ENCODE measurements at regions not wholly inside any gene's neighbourhood (a gene's known extent, or its start where the extent isn't known, plus 50 kb on each side); places are given as distances from the start of the nearest gene placed in this dataset.

DNA sequence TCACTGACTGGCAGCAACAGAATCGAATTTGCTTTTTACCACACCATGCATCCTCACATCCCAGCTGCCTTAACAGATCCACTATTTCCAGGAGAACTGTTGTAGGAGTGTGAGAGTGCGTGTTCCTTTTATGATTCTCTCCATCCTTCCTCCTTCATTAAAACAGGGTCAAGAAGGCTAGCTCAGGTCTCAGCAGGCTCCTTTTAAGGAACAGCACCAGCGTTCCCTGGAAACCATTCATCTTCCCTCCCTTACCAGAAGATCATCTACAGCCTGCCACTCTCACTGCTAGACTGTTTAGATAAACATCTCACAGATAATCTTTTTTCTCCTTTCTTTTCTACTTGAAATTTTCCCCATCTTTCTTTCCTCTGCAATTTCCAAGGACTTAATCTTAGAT, 1531.9 kb upstream of the CDH8 start:
- TF ChIP-seq, protein P1, sequence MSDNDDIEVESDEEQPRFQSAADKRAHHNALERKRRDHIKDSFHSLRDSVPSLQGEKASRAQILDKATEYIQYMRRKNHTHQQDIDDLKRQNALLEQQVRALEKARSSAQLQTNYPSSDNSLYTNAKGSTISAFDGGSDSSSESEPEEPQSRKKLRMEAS (IDR thresholded peaks at IDR 0.05; ENCODE audit: low read depth, low read length): no peak
- TF ChIP-seq MYC (IDR thresholded peaks at IDR 0.05; ENCODE audit: low read depth, low read length) (no peak), POLR2A (IDR thresholded peaks at IDR 0.05; ENCODE audit: extremely low read depth, insufficient read length) (no peak)
- TF ChIP-seq, protein P2, sequence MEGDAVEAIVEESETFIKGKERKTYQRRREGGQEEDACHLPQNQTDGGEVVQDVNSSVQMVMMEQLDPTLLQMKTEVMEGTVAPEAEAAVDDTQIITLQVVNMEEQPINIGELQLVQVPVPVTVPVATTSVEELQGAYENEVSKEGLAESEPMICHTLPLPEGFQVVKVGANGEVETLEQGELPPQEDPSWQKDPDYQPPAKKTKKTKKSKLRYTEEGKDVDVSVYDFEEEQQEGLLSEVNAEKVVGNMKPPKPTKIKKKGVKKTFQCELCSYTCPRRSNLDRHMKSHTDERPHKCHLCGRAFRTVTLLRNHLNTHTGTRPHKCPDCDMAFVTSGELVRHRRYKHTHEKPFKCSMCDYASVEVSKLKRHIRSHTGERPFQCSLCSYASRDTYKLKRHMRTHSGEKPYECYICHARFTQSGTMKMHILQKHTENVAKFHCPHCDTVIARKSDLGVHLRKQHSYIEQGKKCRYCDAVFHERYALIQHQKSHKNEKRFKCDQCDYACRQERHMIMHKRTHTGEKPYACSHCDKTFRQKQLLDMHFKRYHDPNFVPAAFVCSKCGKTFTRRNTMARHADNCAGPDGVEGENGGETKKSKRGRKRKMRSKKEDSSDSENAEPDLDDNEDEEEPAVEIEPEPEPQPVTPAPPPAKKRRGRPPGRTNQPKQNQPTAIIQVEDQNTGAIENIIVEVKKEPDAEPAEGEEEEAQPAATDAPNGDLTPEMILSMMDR (IDR thresholded peaks at IDR 0.05; ENCODE audit: low read depth, low read length): no peak
- no peak for DNase-seq (ENCODE audit: low read depth)
- H3K4me3 ChIP-seq (ENCODE audit: low read depth, low read length): no peak overlapping the region

DNA sequence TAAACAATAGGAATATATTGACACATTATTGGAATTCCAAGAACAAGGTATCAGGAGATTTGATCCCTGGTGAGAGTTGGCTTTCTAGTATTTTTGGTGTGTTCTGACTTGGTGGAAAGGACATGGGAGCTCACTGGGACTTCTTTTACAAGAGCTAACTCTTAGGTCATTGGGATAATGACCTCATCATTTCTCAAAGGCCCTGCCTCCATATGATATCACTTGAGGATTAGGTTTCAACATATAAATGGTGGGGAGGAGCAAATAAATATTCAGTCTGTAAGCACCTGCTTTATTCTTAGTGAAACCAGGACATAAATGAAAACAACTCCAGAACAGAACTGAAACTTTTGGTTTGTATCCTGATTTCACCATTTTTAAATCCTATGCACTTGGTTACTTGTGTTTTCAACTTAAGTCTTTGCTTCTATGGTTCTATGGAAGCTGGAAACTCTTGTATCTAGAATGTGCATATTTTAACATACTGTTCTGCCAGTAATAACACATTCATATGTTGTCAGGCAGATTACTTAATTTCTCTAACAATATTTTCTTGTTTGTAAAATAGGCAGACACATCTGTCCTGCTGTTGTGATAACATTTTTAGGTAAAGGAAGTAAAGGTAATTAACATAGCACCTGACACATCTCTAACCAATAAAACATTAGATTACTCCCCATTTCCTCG, 1527.7 kb upstream of the CDH8 start:
- no peak overlapping the region for H3K4me3 ChIP-seq (ENCODE audit: low read depth, low read length)
- no peak for TF ChIP-seq POLR2A (IDR thresholded peaks at IDR 0.05; ENCODE audit: extremely low read depth, insufficient read length)
- TF ChIP-seq MYC (IDR thresholded peaks at IDR 0.05; ENCODE audit: low read depth, low read length): no peak
- DNase-seq (ENCODE audit: low read depth): no peak

DNA sequence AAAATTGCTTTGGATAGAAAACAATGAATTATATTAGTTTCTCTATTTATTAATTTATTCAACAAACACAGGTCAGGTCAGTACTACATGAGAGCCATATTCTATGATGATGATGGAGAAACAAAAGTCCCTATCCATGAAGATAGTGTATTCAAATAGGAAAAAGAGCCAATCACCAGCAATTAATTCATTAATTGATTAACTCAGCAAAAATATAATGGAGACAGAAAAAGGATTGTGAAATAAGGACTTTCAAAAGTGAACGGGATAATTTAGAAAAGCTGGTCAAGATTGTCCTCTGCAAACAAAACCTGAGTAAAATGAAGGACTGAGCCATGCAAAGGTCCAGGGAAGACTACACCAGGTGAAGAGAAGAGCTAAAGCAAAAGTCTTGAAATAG, 1517.7 kb upstream of the CDH8 start:
- TF ChIP-seq, protein P2 (IDR thresholded peaks at IDR 0.05; ENCODE audit: low read depth, low read length): no peak
- no peak for TF ChIP-seq POLR2A (IDR thresholded peaks at IDR 0.05; ENCODE audit: extremely low read depth, insufficient read length)
- TF ChIP-seq MYC (IDR thresholded peaks at IDR 0.05; ENCODE audit: low read depth, low read length): no peak
- TF ChIP-seq, protein P1 (IDR thresholded peaks at IDR 0.05; ENCODE audit: low read depth, low read length): no peak
- H3K4me3 ChIP-seq (ENCODE audit: low read depth, low read length): no peak overlapping the region
- DNase-seq (ENCODE audit: low read depth): no peak

DNA sequence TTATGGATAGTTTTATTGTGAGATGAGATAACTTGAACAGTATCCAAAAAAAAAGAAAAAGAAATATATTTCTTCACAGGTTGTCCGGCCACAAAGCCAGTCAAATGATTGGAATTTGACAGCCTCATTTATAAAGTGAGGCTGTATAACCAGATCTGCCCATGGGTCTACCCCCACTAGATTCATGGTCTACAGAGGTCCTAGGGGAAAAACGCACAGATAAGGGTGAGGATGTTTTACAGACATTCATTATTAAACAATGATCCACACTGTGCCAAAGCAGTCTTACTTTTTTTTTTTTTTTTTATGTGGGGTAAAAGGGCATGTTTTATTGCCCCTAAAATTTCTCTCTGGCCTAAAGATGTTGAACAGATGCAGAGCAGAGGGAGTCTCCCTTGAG, 1503.0 kb upstream of the CDH8 start:
- H3K4me3 ChIP-seq (ENCODE audit: low read depth, low read length): no peak overlapping the region
- no peak for DNase-seq (ENCODE audit: low read depth)
- TF ChIP-seq, protein P2 (IDR thresholded peaks at IDR 0.05; ENCODE audit: low read depth, low read length): no peak

DNA sequence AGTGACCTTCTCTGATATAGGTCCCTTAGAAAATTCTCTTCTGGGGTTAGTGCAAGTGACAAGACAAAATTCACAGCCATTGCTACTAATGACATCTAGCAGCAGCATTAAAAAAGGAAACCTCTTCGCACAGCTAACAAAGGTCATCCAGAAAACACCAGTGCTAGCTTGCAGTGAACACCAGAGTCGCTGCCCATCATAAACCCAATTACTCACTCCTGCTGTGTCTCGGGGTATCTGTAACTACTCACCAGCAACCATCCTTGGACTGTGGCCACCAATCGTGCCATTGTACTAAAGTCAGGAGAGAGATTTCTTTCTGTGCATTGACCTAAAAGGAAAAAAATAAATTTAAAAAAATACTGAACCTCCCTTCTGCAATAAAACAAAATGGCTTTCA, 1494.7 kb upstream of the CDH8 start:
- no peak overlapping the region for H3K4me3 ChIP-seq (ENCODE audit: low read depth, low read length)
- TF ChIP-seq MYC (IDR thresholded peaks at IDR 0.05; ENCODE audit: low read depth, low read length): no peak
- TF ChIP-seq, protein P2 (IDR thresholded peaks at IDR 0.05; ENCODE audit: low read depth, low read length): no peak
- no peak for TF ChIP-seq POLR2A (IDR thresholded peaks at IDR 0.05; ENCODE audit: extremely low read depth, insufficient read length)
- TF ChIP-seq, protein P1 (IDR thresholded peaks at IDR 0.05; ENCODE audit: low read depth, low read length): no peak
- no peak for DNase-seq (ENCODE audit: low read depth)

DNA sequence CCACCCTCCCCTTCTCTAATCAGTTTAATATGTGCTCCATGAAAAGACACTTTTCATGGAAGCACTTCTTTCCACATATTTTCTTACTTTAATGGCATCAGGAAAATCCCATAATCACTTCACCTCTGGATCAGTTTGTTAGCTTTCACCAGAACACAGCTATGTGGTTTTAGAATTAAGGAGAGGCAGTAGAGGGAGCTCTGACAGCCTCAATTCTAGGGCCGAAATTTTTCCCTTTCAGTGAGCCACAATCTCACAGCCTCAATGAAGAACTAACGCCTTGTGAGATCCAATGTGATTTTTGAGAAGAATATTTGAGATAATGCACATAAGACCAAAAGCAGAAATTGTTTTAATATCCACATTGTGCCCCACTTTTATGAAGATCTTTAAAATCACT, 1494.0 kb upstream of the CDH8 start:
- TF ChIP-seq POLR2A (IDR thresholded peaks at IDR 0.05; ENCODE audit: extremely low read depth, insufficient read length) (no peak), MYC (IDR thresholded peaks at IDR 0.05; ENCODE audit: low read depth, low read length) (no peak)
- TF ChIP-seq, protein P2 (IDR thresholded peaks at IDR 0.05; ENCODE audit: low read depth, low read length): no peak
- TF ChIP-seq, protein P1 (IDR thresholded peaks at IDR 0.05; ENCODE audit: low read depth, low read length): no peak
- DNase-seq (ENCODE audit: low read depth): no peak
- H3K4me3 ChIP-seq (ENCODE audit: low read depth, low read length): no peak overlapping the region
